Thoracic aorta (tissue), 2 donors: ENCODE measurements at regions not wholly inside any gene's neighbourhood (a gene's known extent, or its start where the extent isn't known, plus 50 kb on each side); places are given as distances from the start of the nearest gene placed in this dataset.
A peak's percentile ranks its signal among the peaks of the same experiment; 100 is the strongest.

ENCODE experiments used
- ATAC-seq: fragments of 150-250 bp; one replicate; pipeline ENCODE4 v1.8.0; 2017; ENCODE audit warnings: low read depth; ENCODE audit not compliant: insufficient number of reproducible peaks, low FRiP score
- DNase-seq: peaks from one replicate; pipeline ENCODE4 v3.0.0-alpha.2; 2020; ENCODE audit warnings: low spot score
- H3K27ac ChIP-seq, 2 donors: fragments of 200-600 bp; sonication (generic); 1 replicate in 1 of 2; 2 replicates in 1 of 2; pipeline ENCODE4 v1.5.1; 2016; ENCODE audit warnings: mild to moderate bottlenecking in 2 of 2, moderate library complexity in 2 of 2
- H3K27me3 ChIP-seq: fragments of 200-600 bp; sonication (generic); replicated peaks from 2 replicates; pipeline ENCODE4 v1.6.0; 2016; ENCODE audit warnings: mild to moderate bottlenecking; ENCODE audit not compliant: insufficient read depth
- H3K36me3 ChIP-seq: fragments of 200-600 bp; sonication (generic); one replicate; pipeline ENCODE4 v1.5.1; 2016
- H3K4me1 ChIP-seq, 2 donors: fragments of 200-600 bp; sonication (generic); 1 replicate in 1 of 2; 2 replicates in 1 of 2; pipeline versions ENCODE4 v1.5.1 to v1.6.0; 2016; ENCODE audit warnings: low read depth in 2 of 2, mild to moderate bottlenecking in 1 of 2; ENCODE audit not compliant: control insufficient read depth in 1 of 2
- H3K4me3 ChIP-seq: fragments of 200-600 bp; sonication (generic); 2 replicates; pipeline ENCODE4 v1.5.1; 2016; ENCODE audit warnings: mild to moderate bottlenecking
- H3K9me3 ChIP-seq: fragments of 200-600 bp; sonication (generic); 2 replicates; pipeline ENCODE4 v1.5.1; 2016
- CTCF ChIP-seq: fragments of 200-600 bp; sonication (generic); IDR thresholded peaks from one replicate; pipeline ENCODE4 v1.5.1; 2019; ENCODE audit warnings: antibody characterized with exemption

DNA sequence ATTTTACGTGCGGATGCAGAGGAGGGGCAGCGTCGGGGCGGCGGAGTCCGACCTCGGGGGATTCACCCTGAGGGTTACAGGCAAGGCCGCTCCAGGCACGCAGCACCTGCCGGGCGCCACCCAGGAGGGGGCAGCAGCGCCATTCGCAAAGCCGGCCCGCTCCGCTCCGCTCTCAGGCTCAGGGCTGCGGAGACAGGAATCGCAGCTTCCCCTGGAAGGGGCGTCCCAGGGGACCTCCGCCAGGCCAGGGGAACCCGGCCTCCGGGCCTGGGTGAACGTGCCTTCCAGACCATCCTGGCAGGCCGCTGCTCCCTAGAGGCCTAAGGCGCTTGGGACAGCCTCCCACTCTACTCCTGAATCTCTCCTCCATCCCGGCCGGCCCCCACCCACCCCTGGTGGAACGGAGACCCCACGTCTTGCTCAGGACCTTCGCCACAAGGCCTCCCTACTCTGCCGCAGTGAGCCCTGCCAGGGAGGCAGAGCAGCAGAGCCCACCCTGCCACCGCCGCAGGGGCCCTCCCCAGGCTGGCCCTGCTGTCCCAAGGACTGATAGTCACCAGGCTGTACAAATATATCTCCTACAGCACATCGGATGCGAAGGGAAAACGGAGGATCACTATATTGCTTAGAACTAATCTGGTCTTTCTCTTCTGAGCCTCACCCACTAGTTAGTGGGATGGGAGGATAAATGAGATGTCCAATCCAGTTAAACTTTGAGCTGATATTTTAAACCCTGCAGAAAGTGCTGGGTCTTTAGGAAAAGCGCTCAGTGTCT is 115.0 kb downstream of the SMIM20 start:
- Histone ChIP-seq H3K27ac (no peak overlapping the region), H3K36me3 (no peaks in the 10 kb centered on the region), H3K9me3 (no peaks in the 10 kb centered on the region), H3K4me1 (peaks cover 15 to 28% of the 10 kb centered on the region in 2 donors), H3K27me3 (no peaks in the 10 kb centered on the region), H3K4me3 (peak overlapping the region; percentile 54)
- peak; percentile 73 for TF ChIP-seq CTCF
- DNase-seq (no peak), ATAC-seq (no peak)

DNA sequence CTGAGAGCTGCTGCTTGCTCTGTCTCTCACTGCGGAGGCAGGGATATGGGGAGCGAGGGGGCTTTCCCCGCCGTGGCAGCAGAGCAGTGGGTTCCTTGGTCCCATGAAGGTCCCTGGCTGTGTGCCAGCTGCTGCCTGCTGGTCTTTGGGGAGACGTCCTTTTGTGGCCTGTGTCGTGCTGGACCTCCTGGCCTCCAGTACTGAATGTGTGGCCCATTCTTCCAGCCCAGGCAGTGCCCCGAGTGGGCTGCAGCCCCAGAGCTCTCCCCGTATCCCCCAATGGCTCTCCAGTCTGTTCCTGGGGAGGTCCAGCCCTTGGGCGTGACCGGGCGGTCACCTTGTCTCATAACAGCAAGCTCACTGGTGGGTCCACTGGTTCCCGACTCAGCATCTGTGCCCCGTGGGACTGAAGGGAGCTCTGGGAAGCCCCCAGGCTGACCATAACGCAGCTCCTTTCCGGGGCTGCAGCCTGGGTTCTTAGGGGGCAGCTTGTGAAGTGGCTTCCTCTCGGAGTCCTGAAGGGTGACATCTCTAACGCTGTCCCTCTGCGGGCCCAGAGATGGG is 115.6 kb downstream of the SMIM20 start:
- ATAC-seq (no peak), DNase-seq (no peak)
- Histone ChIP-seq H3K4me3 (no peak overlapping the region), H3K27me3 (no peaks in the 10 kb centered on the region), H3K27ac (no peak overlapping the region), H3K9me3 (no peaks in the 10 kb centered on the region), H3K4me1 (peaks cover 15 to 28% of the 10 kb centered on the region in 2 donors), H3K36me3 (no peaks in the 10 kb centered on the region)
- no peak for TF ChIP-seq CTCF

DNA sequence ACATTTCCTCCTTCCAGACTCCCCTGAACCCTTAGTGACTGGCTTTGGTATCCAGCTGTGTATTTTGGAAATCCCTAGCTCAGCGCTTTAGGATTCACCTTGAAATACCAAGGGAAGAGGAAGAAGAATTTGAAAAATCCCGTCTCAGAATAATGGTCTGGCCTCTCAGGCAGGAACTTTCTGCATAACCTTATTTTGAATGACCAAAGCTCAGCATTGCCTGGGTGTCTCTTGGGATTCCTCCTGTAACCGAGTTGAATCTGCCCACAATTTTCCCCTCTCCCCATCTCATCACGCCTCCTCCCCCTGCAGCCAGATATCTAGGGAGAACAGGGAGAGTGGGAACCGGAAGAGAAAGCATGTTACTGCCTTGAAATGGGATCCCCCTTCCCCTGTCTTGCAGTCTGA is 116.2 kb downstream of the SMIM20 start:
- no peak overlapping the region for H3K4me3 ChIP-seq
- no peak for TF ChIP-seq CTCF
- H3K27me3 ChIP-seq: no peaks in the 10 kb centered on the region
- no peak for DNase-seq
- no peak overlapping the region for H3K27ac ChIP-seq
- ATAC-seq: no peak
- no peaks in the 10 kb centered on the region for H3K9me3 ChIP-seq
- no peaks in the 10 kb centered on the region for H3K36me3 ChIP-seq
- H3K4me1 ChIP-seq: peaks cover 15 to 28% of the 10 kb centered on the region in 2 donors

DNA sequence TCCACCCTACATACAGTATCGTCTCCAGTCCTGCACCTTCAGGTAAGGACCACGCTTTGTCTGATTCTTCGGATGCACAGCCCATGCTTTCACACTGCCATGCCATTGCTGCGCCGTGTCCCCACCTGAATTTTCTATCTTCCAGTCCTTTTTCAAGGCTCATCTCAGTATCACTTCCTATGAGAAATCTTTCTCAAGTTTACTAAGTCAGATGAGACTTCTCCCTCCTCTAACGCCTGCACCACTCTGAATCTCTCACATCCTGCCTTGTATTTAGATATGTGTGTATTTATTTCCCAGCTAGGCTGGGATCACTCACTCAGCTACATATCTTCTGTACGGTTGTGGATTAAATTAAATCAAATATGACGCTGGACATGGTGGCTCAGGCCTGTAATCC is 116.8 kb downstream of the SMIM20 start:
- Histone ChIP-seq H3K4me1 (peaks cover 15 to 28% of the 10 kb centered on the region in 2 donors), H3K27ac (no peak overlapping the region)
- ATAC-seq: no peak

More for the DNA sequence above, 116.8 kb downstream of the SMIM20 start:
- no peak for TF ChIP-seq CTCF
- no peak for DNase-seq
- no peaks in the 10 kb centered on the region for H3K36me3 ChIP-seq
- no peak overlapping the region for H3K4me3 ChIP-seq
- no peaks in the 10 kb centered on the region for H3K9me3 ChIP-seq
- H3K27me3 ChIP-seq: no peaks in the 10 kb centered on the region
